HCT116 (cell line): ENCODE measurements at regions not wholly inside any gene's neighbourhood (a gene's known extent, or its start where the extent isn't known, plus 50 kb on each side); places are given as distances from the start of the nearest gene placed in this dataset.

ENCODE experiments used
- ATF3 ChIP-seq: IDR thresholded peaks from 2 replicates; pipeline ENCODE4 v1.6.1; 2012
- CTCF ChIP-seq, 3 experiments: fragments of 200-600 bp in 1 of 3; sonication (generic) in 1 of 3; IDR thresholded peaks in 2 of 3; conservative IDR thresholded peaks in 1 of 3; 2 replicates each; pipeline ENCODE4 v1.5.1; 2012 to 2017; ENCODE audit warnings: low read depth in 2 of 3, low read length in 2 of 3, antibody characterized with exemption in 1 of 3, borderline replicate concordance in 1 of 3, control low read depth in 1 of 3, mild to moderate bottlenecking in 1 of 3, mixed read lengths in 1 of 3, mixed run types in 1 of 3, moderate library complexity in 1 of 3; ENCODE audit not compliant: insufficient read depth in 1 of 3
- ELF1 ChIP-seq: IDR thresholded peaks from 2 replicates; pipeline ENCODE4 v1.6.1; 2012; ENCODE audit warnings: low read depth, borderline replicate concordance
- EZH2 ChIP-seq: fragments of 200-600 bp; sonication (generic); IDR thresholded peaks from 2 replicates; pipeline ENCODE4 v1.6.1; 2017; ENCODE audit warnings: antibody characterized with exemption, mixed run types
- EZH2phosphoT487 ChIP-seq: fragments of 200-600 bp; IDR thresholded peaks from 2 replicates; pipeline ENCODE4 v1.6.1; 2018; ENCODE audit warnings: antibody characterized with exemption, borderline replicate concordance
- JUND ChIP-seq: IDR thresholded peaks from 2 replicates; pipeline ENCODE4 v1.6.1; 2012
- POLR2A ChIP-seq: IDR thresholded peaks from 2 replicates; pipeline ENCODE4 v1.7.0; 2011; ENCODE audit warnings: borderline replicate concordance; ENCODE audit not compliant: insufficient read depth, insufficient read length; ENCODE audit errors: extremely low read depth
- POLR2AphosphoS5 ChIP-seq: IDR thresholded peaks from 2 replicates; pipeline ENCODE4 v1.6.1; 2011; ENCODE audit warnings: mild to moderate bottlenecking, low read depth, low read length, moderate library complexity
- RAD21 ChIP-seq: IDR thresholded peaks from 2 replicates; pipeline ENCODE4 v1.6.1; 2012; ENCODE audit warnings: low read depth, mild to moderate bottlenecking
- REST ChIP-seq: IDR thresholded peaks from 2 replicates; pipeline ENCODE4 v1.6.1; 2012; ENCODE audit warnings: low read depth
- SP1 ChIP-seq: IDR thresholded peaks from 2 replicates; pipeline ENCODE4 v1.6.1; 2012; ENCODE audit warnings: low read depth
- ZNF274 ChIP-seq: fragments of 200-500 bp; sonication (Bioruptor generic); IDR thresholded peaks from 2 replicates; pipeline ENCODE4 v1.6.1; 2014; ENCODE audit warnings: mild to moderate bottlenecking, low read depth, low read length, inconsistent platforms

GRCh38 chr6:90459225-90459758, 127.6 kb downstream of the MAP3K7 start:
- TF ChIP-seq POLR2AphosphoS5 (no peak), CTCF (IDR thresholded peaks at IDR 0.05 in 2 of 3, conservative IDR thresholded peaks at IDR 0.05 in 1 of 3; ENCODE audit: borderline replicate concordance in 1 of 3, insufficient read depth in 1 of 3, low read depth in 2 of 3, low read length in 2 of 3) (no peak), EZH2 (no peak), EZH2phosphoT487 (no peak), RAD21 (no peak), REST (no peak), ATF3 (no peak), SP1 (no peak), POLR2A (no peak), ELF1 (no peak), ZNF274 (no peak), JUND (no peak)
